ENCODE measurements at regions not wholly inside any gene's neighbourhood (a gene's known extent, or its start where the extent isn't known, plus 50 kb on each side); places are given as distances from the start of the nearest gene placed in this dataset.

DNA sequence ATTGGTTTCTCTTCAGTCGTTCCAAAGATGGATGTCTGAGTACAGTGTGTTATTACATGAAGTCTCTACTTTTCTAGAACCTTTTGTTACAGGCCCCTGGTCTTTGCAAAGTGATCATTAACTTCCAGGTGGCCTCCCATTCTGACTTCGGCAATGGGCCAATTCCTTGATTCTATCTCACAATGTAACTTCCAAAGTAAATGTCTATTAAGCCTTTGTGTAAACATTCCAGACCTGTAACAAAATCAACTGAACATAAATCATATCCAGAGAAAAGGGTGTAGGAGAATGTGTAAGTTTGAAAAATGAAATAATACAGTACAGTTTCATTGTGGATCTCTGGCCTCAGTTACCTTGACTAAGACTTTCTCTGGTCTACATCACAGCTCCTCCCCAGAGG is 187.8 kb upstream of the JAG1 start:
- Histone ChIP-seq H3K4ac (ENCODE audit: low read length) (no peak overlapping the region), H2BK5ac (ENCODE audit: low read length) (no peak overlapping the region), H3K4me3 (ENCODE audit: low read length in 2 of 2) (no peak overlapping the region), H3K79me1 (ENCODE audit: low read depth, low read length) (no peaks in the 10 kb centered on the region), H2BK15ac (ENCODE audit: low read length) (no peak overlapping the region), H3K14ac (ENCODE audit: low read length) (no peak overlapping the region), H3K9me3 (replicated peaks in 1 of 2; ENCODE audit: control insufficient read depth in 2 of 2, insufficient read depth in 1 of 2, low read depth in 1 of 2, low read length in 2 of 2) (peaks cover 0 to 2% of the 10 kb centered on the region in 2 donors), H2BK12ac (ENCODE audit: low read length) (no peak overlapping the region), H3K18ac (ENCODE audit: low read length) (no peak overlapping the region), H4K8ac (ENCODE audit: low read depth, low read length) (no peak overlapping the region), H4K91ac (ENCODE audit: low read depth, low read length, poor library complexity) (no peak overlapping the region), H2BK120ac (ENCODE audit: low read depth, low read length) (no peak overlapping the region), H3K4me2 (ENCODE audit: insufficient read depth, low read length, poor library complexity, severe bottlenecking) (no peak overlapping the region), H2AK5ac (ENCODE audit: low read depth, low read length) (no peak overlapping the region), H2AFZ (ENCODE audit: low read length) (no peak overlapping the region), H3K9ac (ENCODE audit: low read depth, low read length, poor library complexity) (no peak overlapping the region), H3K36me3 (replicated peaks in 1 of 2; ENCODE audit: control insufficient read depth in 2 of 2, insufficient read depth in 2 of 2, low read length in 2 of 2) (no peaks in the 10 kb centered on the region), H3K27ac (replicated peaks; ENCODE audit: low read length) (no peak overlapping the region), H3K27me3 (ENCODE audit: control insufficient read depth in 3 of 3, insufficient read depth in 3 of 3, low read depth in 1 of 3, low read length in 3 of 3) (no peaks in the 10 kb centered on the region), H3K4me1 (ENCODE audit: control insufficient read depth in 2 of 2, insufficient read depth in 1 of 2, low read depth in 1 of 2, low read length in 2 of 2) (peaks cover 0 to 2% of the 10 kb centered on the region in 2 donors), H3K23ac (ENCODE audit: low read depth, low read length, poor library complexity) (no peak overlapping the region)
- WGBS, 2 donors (ENCODE audit: extremely low coverage in 2 of 2, insufficient read length in 2 of 2, insufficient replicate concordance in 1 of 2) = no CpG with 5 or more reads among the region's 2 CpGs
- no peak for DNase-seq (ENCODE audit: low spot score)

- peaks cover 0 to 2% of the 10 kb centered on the region in 2 donors for H3K4me1 ChIP-seq (ENCODE audit: control insufficient read depth in 2 of 2, insufficient read depth in 1 of 2, low read depth in 1 of 2, low read length in 2 of 2)
- no peak overlapping the region for H3K4ac ChIP-seq (ENCODE audit: low read length)
- H3K4me2 ChIP-seq (ENCODE audit: insufficient read depth, low read length, poor library complexity, severe bottlenecking) = no peak overlapping the region
- no peak overlapping the region for H2BK5ac ChIP-seq (ENCODE audit: low read length)
- H2BK15ac ChIP-seq (ENCODE audit: low read length) = no peak overlapping the region
- H3K36me3 ChIP-seq (replicated peaks in 1 of 2; ENCODE audit: control insufficient read depth in 2 of 2, insufficient read depth in 2 of 2, low read length in 2 of 2) = no peaks in the 10 kb centered on the region
- H3K9ac ChIP-seq (ENCODE audit: low read depth, low read length, poor library complexity) = no peak overlapping the region
- H3K27me3 ChIP-seq (ENCODE audit: control insufficient read depth in 3 of 3, insufficient read depth in 3 of 3, low read depth in 1 of 3, low read length in 3 of 3) = no peaks in the 10 kb centered on the region
- no peak overlapping the region for H3K27ac ChIP-seq (replicated peaks; ENCODE audit: low read length)
- peaks cover 0 to under 1% of the 10 kb centered on the region in 2 donors for H3K9me3 ChIP-seq (replicated peaks in 1 of 2; ENCODE audit: control insufficient read depth in 2 of 2, insufficient read depth in 1 of 2, low read depth in 1 of 2, low read length in 2 of 2)
- H3K4me3 ChIP-seq (ENCODE audit: low read length in 2 of 2) = no peak overlapping the region
- H3K79me1 ChIP-seq (ENCODE audit: low read depth, low read length) = no peaks in the 10 kb centered on the region
- no peak for DNase-seq (ENCODE audit: low spot score)
- H4K8ac ChIP-seq (ENCODE audit: low read depth, low read length) = no peak overlapping the region
- H2AFZ ChIP-seq (ENCODE audit: low read length) = no peak overlapping the region
- no peak overlapping the region for H2BK120ac ChIP-seq (ENCODE audit: low read depth, low read length)
- H2BK12ac ChIP-seq (ENCODE audit: low read length) = no peak overlapping the region
- no peak overlapping the region for H4K91ac ChIP-seq (ENCODE audit: low read depth, low read length, poor library complexity)
- no peak overlapping the region for H3K23ac ChIP-seq (ENCODE audit: low read depth, low read length, poor library complexity)
- WGBS, 2 donors (ENCODE audit: extremely low coverage in 2 of 2, insufficient read length in 2 of 2, insufficient replicate concordance in 1 of 2) = no CpG with 5 or more reads among the region's 6 CpGs
- H2AK5ac ChIP-seq (ENCODE audit: low read depth, low read length) = no peak overlapping the region
- no peak overlapping the region for H3K14ac ChIP-seq (ENCODE audit: low read length)
- no peak overlapping the region for H3K18ac ChIP-seq (ENCODE audit: low read length)
These were observed 189.7 kb upstream of the JAG1 start for GRCh38 chr20:10863337-10864060.

- Histone ChIP-seq H3K9ac (ENCODE audit: low read depth, low read length, poor library complexity) (no peak overlapping the region), H2AK5ac (ENCODE audit: low read depth, low read length) (no peak overlapping the region), H3K79me1 (ENCODE audit: low read depth, low read length) (no peaks in the 10 kb centered on the region), H3K23ac (ENCODE audit: low read depth, low read length, poor library complexity) (no peak overlapping the region), H3K27ac (replicated peaks; ENCODE audit: low read length) (no peak overlapping the region), H3K18ac (ENCODE audit: low read length) (no peak overlapping the region), H2BK120ac (ENCODE audit: low read depth, low read length) (no peak overlapping the region), H3K4me1 (ENCODE audit: control insufficient read depth in 2 of 2, insufficient read depth in 1 of 2, low read depth in 1 of 2, low read length in 2 of 2) (peaks cover 0 to 2% of the 10 kb centered on the region in 2 donors), H3K4me3 (ENCODE audit: low read length in 2 of 2) (no peak overlapping the region), H3K27me3 (ENCODE audit: control insufficient read depth in 3 of 3, insufficient read depth in 3 of 3, low read depth in 1 of 3, low read length in 3 of 3) (no peaks in the 10 kb centered on the region), H3K14ac (ENCODE audit: low read length) (no peak overlapping the region), H4K8ac (ENCODE audit: low read depth, low read length) (no peak overlapping the region), H3K9me3 (replicated peaks in 1 of 2; ENCODE audit: control insufficient read depth in 2 of 2, insufficient read depth in 1 of 2, low read depth in 1 of 2, low read length in 2 of 2) (no peaks in the 10 kb centered on the region), H3K4me2 (ENCODE audit: insufficient read depth, low read length, poor library complexity, severe bottlenecking) (no peak overlapping the region), H2BK15ac (ENCODE audit: low read length) (no peak overlapping the region), H2BK5ac (ENCODE audit: low read length) (no peak overlapping the region), H4K91ac (ENCODE audit: low read depth, low read length, poor library complexity) (no peak overlapping the region), H3K36me3 (replicated peaks in 1 of 2; ENCODE audit: control insufficient read depth in 2 of 2, insufficient read depth in 2 of 2, low read length in 2 of 2) (no peaks in the 10 kb centered on the region), H2AFZ (ENCODE audit: low read length) (no peak overlapping the region), H2BK12ac (ENCODE audit: low read length) (no peak overlapping the region), H3K4ac (ENCODE audit: low read length) (no peak overlapping the region)
- no peak for DNase-seq (ENCODE audit: low spot score)
- no CpG with 5 or more reads among the region's 8 CpGs for WGBS, 2 donors (ENCODE audit: extremely low coverage in 2 of 2, insufficient read length in 2 of 2, insufficient replicate concordance in 1 of 2)
These were observed 190.4 kb upstream of the JAG1 start for GRCh38 chr20:10864076-10864672.

DNA sequence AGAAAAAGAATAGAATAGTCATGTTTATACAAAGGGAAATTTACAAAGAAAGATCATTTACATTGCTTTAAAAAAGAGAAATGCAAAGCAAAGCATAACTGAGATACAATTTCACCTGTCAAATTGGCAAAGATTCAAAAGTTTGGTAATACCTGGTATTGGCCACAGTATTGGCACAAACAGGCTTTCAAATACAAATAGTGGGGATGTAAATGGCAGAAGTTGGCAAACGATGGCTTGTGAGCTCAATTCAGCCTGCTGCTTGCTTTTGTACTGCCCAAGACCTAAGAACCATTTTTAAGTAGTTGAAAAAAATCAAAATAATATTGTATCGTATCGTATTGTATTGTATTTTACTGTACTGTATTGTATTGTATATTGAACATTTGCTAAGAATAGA is 194.5 kb upstream of the JAG1 start:
- no peak overlapping the region for H2BK5ac ChIP-seq (ENCODE audit: low read length)
- H2BK12ac ChIP-seq (ENCODE audit: low read length) = no peak overlapping the region
- no peak overlapping the region for H3K27ac ChIP-seq (replicated peaks; ENCODE audit: low read length)
- no peak overlapping the region for H3K14ac ChIP-seq (ENCODE audit: low read length)
- no peaks in the 10 kb centered on the region for H3K36me3 ChIP-seq (replicated peaks in 1 of 2; ENCODE audit: control insufficient read depth in 2 of 2, insufficient read depth in 2 of 2, low read length in 2 of 2)
- no peaks in the 10 kb centered on the region for H3K9me3 ChIP-seq (replicated peaks in 1 of 2; ENCODE audit: control insufficient read depth in 2 of 2, insufficient read depth in 1 of 2, low read depth in 1 of 2, low read length in 2 of 2)
- no peak overlapping the region for H3K23ac ChIP-seq (ENCODE audit: low read depth, low read length, poor library complexity)
- no CpG with 5 or more reads among the region's 3 CpGs for WGBS, 2 donors (ENCODE audit: extremely low coverage in 2 of 2, insufficient read length in 2 of 2, insufficient replicate concordance in 1 of 2)
- peaks cover 0 to 2% of the 10 kb centered on the region in 2 donors for H3K4me1 ChIP-seq (ENCODE audit: control insufficient read depth in 2 of 2, insufficient read depth in 1 of 2, low read depth in 1 of 2, low read length in 2 of 2)
- H2AFZ ChIP-seq (ENCODE audit: low read length) = no peak overlapping the region
- H3K18ac ChIP-seq (ENCODE audit: low read length) = no peak overlapping the region
- no peak for DNase-seq (ENCODE audit: low spot score)
- H2BK15ac ChIP-seq (ENCODE audit: low read length) = no peak overlapping the region
- no peak overlapping the region for H3K4me2 ChIP-seq (ENCODE audit: insufficient read depth, low read length, poor library complexity, severe bottlenecking)
- H4K91ac ChIP-seq (ENCODE audit: low read depth, low read length, poor library complexity) = no peak overlapping the region
- no peak overlapping the region for H2AK5ac ChIP-seq (ENCODE audit: low read depth, low read length)
- H2BK120ac ChIP-seq (ENCODE audit: low read depth, low read length) = no peak overlapping the region
- no peaks in the 10 kb centered on the region for H3K27me3 ChIP-seq (ENCODE audit: control insufficient read depth in 3 of 3, insufficient read depth in 3 of 3, low read depth in 1 of 3, low read length in 3 of 3)
- H4K8ac ChIP-seq (ENCODE audit: low read depth, low read length) = no peak overlapping the region
- H3K79me1 ChIP-seq (ENCODE audit: low read depth, low read length) = no peaks in the 10 kb centered on the region
- no peak overlapping the region for H3K9ac ChIP-seq (ENCODE audit: low read depth, low read length, poor library complexity)
- H3K4me3 ChIP-seq (ENCODE audit: low read length in 2 of 2) = no peak overlapping the region
- no peak overlapping the region for H3K4ac ChIP-seq (ENCODE audit: low read length)

All from neuronal stem cell (in vitro differentiated cells).